CD4-positive, alpha-beta T cell (primary cell): ENCODE measurements at regions not wholly inside any gene's neighbourhood (a gene's known extent, or its start where the extent isn't known, plus 50 kb on each side); places are given as distances from the start of the nearest gene placed in this dataset.

ENCODE experiments used
- ATAC-seq: fragments of 200-7000 bp; cut with Tn5 transposase; one replicate; pipeline ENCODE4 v1.10.0; 2022; ENCODE audit warnings: mild to moderate bottlenecking; ENCODE audit not compliant: poor library complexity
- CTCF ChIA-PET: fragments of 350-600 bp; sonication (Branson Sonifier 250); formaldehyde crosslinking; loops from one replicate; lab custom pipeline; 2021; ENCODE audit warnings: antibody characterized with exemption, inconsistent platforms; lab: Charles Lee
- POLR2A ChIA-PET: fragments of 350-600 bp; sonication (Branson Sonifier 250); formaldehyde crosslinking; loops from one replicate; lab custom pipeline; 2021; ENCODE audit warnings: antibody characterized with exemption, inconsistent platforms; lab: Charles Lee
- DNase-seq, 14 experiments: peaks; one replicate each; pipeline ENCODE4 v3.0.0-alpha.2; 2013 to 2020; ENCODE audit warnings: mixed read lengths in 2 of 14
- H3K27ac ChIP-seq, 2 donors: one replicate each; pipeline versions ENCODE4 v1.5.1 to v1.7.0; 2013; ENCODE audit warnings: low read length in 2 of 2, low read depth in 1 of 2, mild to moderate bottlenecking in 1 of 2
- H3K27me3 ChIP-seq, 2 experiments: 1 replicate in 1 of 2; 2 replicates in 1 of 2; pipeline versions ENCODE4 v1.6.1 to v1.7.0; 2013; ENCODE audit warnings: low read length in 2 of 2, control low read depth in 1 of 2, mild to moderate bottlenecking in 1 of 2, moderate library complexity in 1 of 2; ENCODE audit not compliant: insufficient read depth in 2 of 2, control insufficient read depth in 1 of 2
- H3K36me3 ChIP-seq: one replicate; pipeline ENCODE4 v1.6.1; 2013; ENCODE audit warnings: low read length, control low read depth; ENCODE audit not compliant: insufficient read depth
- H3K4me1 ChIP-seq: one replicate; pipeline ENCODE4 v1.6.1; 2013; ENCODE audit warnings: low read length, control low read depth; ENCODE audit not compliant: insufficient read depth
- H3K4me3 ChIP-seq: one replicate; pipeline ENCODE4 v1.5.1; 2013; ENCODE audit warnings: mild to moderate bottlenecking, low read length, moderate library complexity
- H3K9me3 ChIP-seq, 2 experiments: 1 replicate in 1 of 2; 2 replicates in 1 of 2; pipeline versions ENCODE4 v1.6.1 to v1.7.0; 2013; ENCODE audit warnings: low read length in 2 of 2, mild to moderate bottlenecking in 2 of 2, control low read depth in 1 of 2, moderate library complexity in 1 of 2; ENCODE audit not compliant: control insufficient read depth in 1 of 2, insufficient read depth in 1 of 2
- H3K27ac Mint-ChIP-seq: one replicate; pipeline ENCODE4 v1.8.0; 2020; ENCODE audit warnings: mixed read lengths
- H3K27me3 Mint-ChIP-seq: one replicate; pipeline ENCODE4 v1.8.0; 2021; ENCODE audit warnings: mixed read lengths
- H3K36me3 Mint-ChIP-seq: one replicate; pipeline ENCODE4 v1.8.0; 2021; ENCODE audit warnings: low read depth, mixed read lengths
- H3K4me1 Mint-ChIP-seq: one replicate; pipeline ENCODE4 v1.8.0; 2021; ENCODE audit warnings: low read depth, mixed read lengths
- H3K4me3 Mint-ChIP-seq: one replicate; pipeline ENCODE4 v1.8.0; 2020; ENCODE audit warnings: mild to moderate bottlenecking, mixed read lengths
- H3K9me3 Mint-ChIP-seq: one replicate; pipeline ENCODE4 v1.8.0; 2020; ENCODE audit warnings: mixed read lengths
- intact Hi-C, 2 experiments: fragments of 100-400 bp; cut with DNase I in 1 of 2; cut with micrococcal nuclease in 1 of 2; formaldehyde crosslinking; loops; one replicate each; pipeline versions ENCODE4 v1.15.1 to v1.9.0; 2023 to 2025; cut with DNase I, micrococcal nuclease
- TF ChIP-seq, protein P1 (sequence below): fragments of 200-600 bp; IDR thresholded peaks from one replicate; pipeline ENCODE4 v1.8.0; 2022; ENCODE audit warnings: antibody characterized with exemption, mild to moderate bottlenecking

DNA sequence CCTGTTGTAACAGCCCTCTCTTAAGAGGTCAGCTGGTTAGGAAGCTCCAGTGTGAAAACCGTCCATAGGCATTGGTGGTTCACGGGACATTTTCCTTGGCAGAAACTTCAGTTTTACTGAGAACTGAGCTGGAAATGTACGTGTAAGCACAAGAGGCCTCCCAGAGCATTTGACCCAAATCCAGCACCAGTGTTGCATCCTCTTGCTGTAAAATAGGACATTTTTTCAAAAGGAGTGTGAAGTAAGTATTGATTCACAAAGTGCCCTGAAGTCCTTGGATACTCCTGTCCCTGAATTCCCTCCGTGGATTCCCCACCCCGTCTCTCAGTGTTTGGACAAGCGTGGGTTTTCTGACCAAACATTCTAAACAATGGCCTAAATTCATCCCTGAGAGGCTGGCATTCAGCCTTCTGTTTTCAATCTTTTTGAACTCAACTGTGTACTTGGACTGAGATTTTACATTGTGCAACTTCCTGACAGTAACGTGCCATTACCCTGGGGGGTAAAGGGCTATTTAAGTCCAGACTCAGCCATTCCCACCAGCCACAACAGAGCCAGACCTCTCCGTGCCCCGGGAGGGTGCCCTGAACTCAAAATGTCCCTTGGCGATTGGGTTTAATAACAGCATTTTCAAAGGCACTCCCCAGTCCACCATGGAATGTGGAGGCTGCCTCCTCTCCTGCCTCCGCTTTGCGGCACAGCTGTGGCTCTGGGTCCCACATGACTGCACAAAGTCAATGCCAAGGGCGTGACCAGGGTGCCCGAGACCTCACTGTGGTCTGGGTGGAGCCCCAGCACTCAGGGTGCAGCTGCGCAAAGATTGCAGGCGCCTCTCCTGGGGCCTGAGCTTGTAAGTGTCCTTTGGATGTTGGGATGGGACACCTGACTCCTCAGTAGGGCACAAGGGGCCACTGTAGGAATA lies 92.7 kb upstream of the AFDN start:
- H3K27ac Mint-ChIP-seq: no peak overlapping the region
- TF ChIP-seq, protein P1, sequence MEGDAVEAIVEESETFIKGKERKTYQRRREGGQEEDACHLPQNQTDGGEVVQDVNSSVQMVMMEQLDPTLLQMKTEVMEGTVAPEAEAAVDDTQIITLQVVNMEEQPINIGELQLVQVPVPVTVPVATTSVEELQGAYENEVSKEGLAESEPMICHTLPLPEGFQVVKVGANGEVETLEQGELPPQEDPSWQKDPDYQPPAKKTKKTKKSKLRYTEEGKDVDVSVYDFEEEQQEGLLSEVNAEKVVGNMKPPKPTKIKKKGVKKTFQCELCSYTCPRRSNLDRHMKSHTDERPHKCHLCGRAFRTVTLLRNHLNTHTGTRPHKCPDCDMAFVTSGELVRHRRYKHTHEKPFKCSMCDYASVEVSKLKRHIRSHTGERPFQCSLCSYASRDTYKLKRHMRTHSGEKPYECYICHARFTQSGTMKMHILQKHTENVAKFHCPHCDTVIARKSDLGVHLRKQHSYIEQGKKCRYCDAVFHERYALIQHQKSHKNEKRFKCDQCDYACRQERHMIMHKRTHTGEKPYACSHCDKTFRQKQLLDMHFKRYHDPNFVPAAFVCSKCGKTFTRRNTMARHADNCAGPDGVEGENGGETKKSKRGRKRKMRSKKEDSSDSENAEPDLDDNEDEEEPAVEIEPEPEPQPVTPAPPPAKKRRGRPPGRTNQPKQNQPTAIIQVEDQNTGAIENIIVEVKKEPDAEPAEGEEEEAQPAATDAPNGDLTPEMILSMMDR: no peak
- peaks cover 0 to 14% of the 10 kb centered on the region in 2 experiments for H3K9me3 ChIP-seq
- DNase-seq (no peak), ATAC-seq (no peak)
- ChIA-PET CTCF (no interaction called here), POLR2A (no interaction called here)
- no peak overlapping the region for H3K27ac ChIP-seq
- H3K27me3 ChIP-seq: peaks cover 0 to 6% of the 10 kb centered on the region in 2 experiments
- H3K9me3 Mint-ChIP-seq: peaks cover 4% of the 10 kb centered on the region
- intact Hi-C loops: no loop called here
- no peaks in the 10 kb centered on the region for H3K36me3 ChIP-seq
- H3K36me3 Mint-ChIP-seq: no peaks in the 10 kb centered on the region
- H3K4me3 ChIP-seq: no peak overlapping the region
- H3K4me1 ChIP-seq: no peaks in the 10 kb centered on the region
- H3K27me3 Mint-ChIP-seq: peaks cover 10% of the 10 kb centered on the region
- H3K4me1 Mint-ChIP-seq: no peaks in the 10 kb centered on the region
- H3K4me3 Mint-ChIP-seq: no peak overlapping the region

DNA sequence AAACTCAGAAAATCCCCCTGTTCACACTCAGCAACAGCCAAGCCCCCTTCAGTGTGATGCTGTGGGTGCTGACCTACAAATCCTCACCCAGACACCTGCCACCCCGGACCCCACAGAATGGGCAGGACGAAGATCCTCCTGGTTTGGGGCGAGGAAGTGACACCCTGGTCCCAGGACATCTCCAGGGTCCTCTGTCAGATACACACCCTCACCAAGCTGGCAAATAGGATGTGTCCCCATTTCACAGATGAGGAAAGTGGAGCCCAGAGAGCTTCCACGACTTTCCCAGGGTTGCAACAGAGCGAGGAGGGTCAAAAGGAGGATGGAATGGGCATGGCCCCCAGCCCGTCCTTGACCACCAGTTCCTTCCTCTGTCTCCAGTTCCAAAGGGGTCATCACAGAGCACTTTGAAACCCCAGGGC lies 92.0 kb upstream of the AFDN start:
- H3K27me3 ChIP-seq: peaks cover 0 to 6% of the 10 kb centered on the region in 2 experiments
- no peaks in the 10 kb centered on the region for H3K4me1 Mint-ChIP-seq
- no peak overlapping the region for H3K27ac Mint-ChIP-seq
- intact Hi-C loops: no loop called here
- no peak overlapping the region for H3K4me3 Mint-ChIP-seq
- no peak overlapping the region for H3K27ac ChIP-seq
- DNase-seq (no peak), ATAC-seq (no peak)
- peaks cover 0 to 14% of the 10 kb centered on the region in 2 experiments for H3K9me3 ChIP-seq
- POLR2A ChIA-PET: no interaction called here
- no peaks in the 10 kb centered on the region for H3K4me1 ChIP-seq
- TF ChIP-seq, protein P1: no peak
- no peaks in the 10 kb centered on the region for H3K36me3 Mint-ChIP-seq
- H3K9me3 Mint-ChIP-seq: peaks cover 4% of the 10 kb centered on the region
- no peak overlapping the region for H3K4me3 ChIP-seq
- H3K27me3 Mint-ChIP-seq: peaks cover 12% of the 10 kb centered on the region
- CTCF ChIA-PET: no interaction called here
- H3K36me3 ChIP-seq: no peaks in the 10 kb centered on the region

DNA sequence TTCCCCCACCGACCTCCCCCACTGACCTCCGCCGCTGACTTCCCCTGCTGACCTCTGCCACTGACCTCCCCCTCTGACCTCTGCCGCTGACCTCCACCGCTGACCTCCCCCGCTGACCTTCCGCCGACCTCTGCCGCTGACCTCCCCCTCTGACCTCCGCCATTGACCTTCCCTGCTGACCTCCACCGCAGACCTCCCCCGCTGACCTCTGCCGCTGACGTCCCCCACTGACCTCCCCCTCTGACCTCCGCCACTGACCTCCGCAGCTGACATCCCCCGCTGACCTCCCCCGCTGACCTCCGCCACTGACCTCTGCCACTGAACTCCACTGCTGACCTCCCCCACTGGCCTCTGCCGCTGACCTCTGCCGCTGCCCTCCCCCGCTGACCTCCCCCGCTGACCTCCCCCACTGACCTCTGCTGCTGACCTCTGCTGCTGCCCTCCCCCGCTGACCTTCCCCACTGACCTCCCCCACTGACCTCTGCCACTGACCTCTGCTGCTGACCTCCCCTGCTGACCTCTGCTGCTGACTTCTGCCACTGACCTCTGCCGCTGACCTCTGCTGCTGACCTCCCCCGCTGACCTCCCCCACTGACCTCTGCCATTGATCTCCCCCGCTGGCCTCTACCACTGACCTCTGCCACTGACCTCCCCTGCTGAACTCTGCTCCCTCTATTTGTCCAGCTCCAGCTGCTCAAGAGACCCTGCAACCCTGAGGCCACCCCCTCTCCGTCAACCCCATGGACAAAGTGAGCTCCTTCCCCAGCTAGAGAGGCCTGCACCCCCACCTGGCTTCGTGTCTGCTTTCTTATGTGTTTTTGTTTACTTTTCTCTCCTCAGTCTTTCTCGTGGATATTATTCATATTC lies 91.4 kb upstream of the AFDN start:
- no peak for DNase-seq
- intact Hi-C loops: no loop called here
- Mint-ChIP-seq H3K4me1 (no peaks in the 10 kb centered on the region), H3K9me3 (peaks cover 4% of the 10 kb centered on the region), H3K36me3 (no peaks in the 10 kb centered on the region), H3K27me3 (peaks cover 13% of the 10 kb centered on the region), H3K27ac (no peak overlapping the region), H3K4me3 (no peak overlapping the region)
- peaks cover 0 to 14% of the 10 kb centered on the region in 2 experiments for H3K9me3 ChIP-seq
- H3K27me3 ChIP-seq: peaks cover 0 to 4% of the 10 kb centered on the region in 2 experiments
- TF ChIP-seq, protein P1: no peak
- H3K27ac ChIP-seq: no peak overlapping the region
- no peaks in the 10 kb centered on the region for H3K4me1 ChIP-seq
- ATAC-seq: no peak
- no peaks in the 10 kb centered on the region for H3K36me3 ChIP-seq
- ChIA-PET POLR2A (no interaction called here), CTCF (no interaction called here)
- H3K4me3 ChIP-seq: no peak overlapping the region
